A549 (cell line): ENCODE measurements at regions not wholly inside any gene's neighbourhood (a gene's known extent, or its start where the extent isn't known, plus 50 kb on each side); places are given as distances from the start of the nearest gene placed in this dataset.

Experiments
- ATAC-seq, 2 experiments: fragments of 200-7000 bp in 1 of 2; fragments of >200 bp in 1 of 2; cut with Nextera tagmentation in 1 of 2; cut with Tn5 transposase in 1 of 2; 3 replicates each; pipeline versions ENCODE4 v1.8.0 to v1.9.1; 2018 to 2020; ENCODE audit warnings: mild to moderate bottlenecking in 1 of 2, moderate library complexity in 1 of 2
- CTCF ChIA-PET: fragments of 300-600 bp; sonication (Branson Sonifier 250); formaldehyde crosslinking; extraction: SDS; loops from one replicate; lab custom pipeline; 2021; ENCODE audit warnings: antibody characterized with exemption, inconsistent platforms; lab: Yijun Ruan, JAX
- POLR2A ChIA-PET: fragments of 350-600 bp; formaldehyde crosslinking; extraction: SDS; loops from one replicate; lab custom pipeline; 2021; ENCODE audit warnings: antibody characterized with exemption, inconsistent platforms; lab: Yijun Ruan, JAX
- DNase-seq, 2 experiments: peaks; one replicate each; pipeline versions ENCODE4 v3.0.0 to v3.0.0-alpha.2; 2011 to 2016; ENCODE audit warnings: low read depth in 1 of 2, low spot score in 1 of 2
- FAIRE-seq: peaks from 2 replicates; lab custom pipeline; 2011; peaks lifted over from hg19 to GRCh38; lab: Jason Lieb, UNC
- H3K27ac ChIP-seq, 2 experiments: fragments of >200 bp; sonication (Bioruptor Twin); formaldehyde crosslinking; 3 replicates each; pipeline ENCODE4 v1.5.1; 2016 to 2017
- H3K4me1 ChIP-seq: fragments of >200 bp; sonication (Bioruptor Twin); formaldehyde crosslinking; 3 replicates; pipeline ENCODE4 v1.6.1; 2016
- H3K4me2 ChIP-seq: fragments of >200 bp; sonication (Bioruptor Twin); formaldehyde crosslinking; 3 replicates; pipeline ENCODE4 v1.6.1; 2016
- H3K4me3 ChIP-seq: fragments of >200 bp; sonication (Bioruptor Twin); formaldehyde crosslinking; 3 replicates; pipeline ENCODE4 v1.5.1; 2016
- H3K9me3 ChIP-seq: fragments of >200 bp; sonication (Bioruptor Twin); formaldehyde crosslinking; 3 replicates; pipeline ENCODE4 v1.6.1; 2016
- BCL3 ChIP-seq: fragments of >200 bp; sonication (Bioruptor Twin); formaldehyde crosslinking; IDR thresholded peaks from 3 replicates; pipeline ENCODE4 v1.6.1; 2016
- CBX2 ChIP-seq: fragments of 200-600 bp; sonication (generic); IDR thresholded peaks from 2 replicates; pipeline ENCODE4 v1.6.1; 2016; ENCODE audit warnings: low read depth, mild to moderate bottlenecking, borderline replicate concordance
- CBX8 ChIP-seq: fragments of 200-600 bp; sonication (generic); IDR thresholded peaks from 2 replicates; pipeline ENCODE4 v1.6.1; 2016
- CEBPB ChIP-seq, 2 experiments: fragments of >200 bp in 1 of 2; sonication (Bioruptor Twin) in 1 of 2; formaldehyde crosslinking in 1 of 2; IDR thresholded peaks; 2 replicates each; pipeline ENCODE4 v1.6.1; 2012 to 2016
- CTCF ChIP-seq: fragments of >200 bp; sonication (Bioruptor Twin); formaldehyde crosslinking; IDR thresholded peaks from 3 replicates; pipeline ENCODE4 v1.5.1; 2016
- ELK1 ChIP-seq: fragments of 150-350 bp; IDR thresholded peaks from 2 replicates; pipeline ENCODE4 v1.6.1; 2014; ENCODE audit warnings: low read depth, mild to moderate bottlenecking, low read length
- ESRRA ChIP-seq: fragments of 150-350 bp; IDR thresholded peaks from 2 replicates; pipeline ENCODE4 v1.6.1; 2014; ENCODE audit warnings: mild to moderate bottlenecking, low read length, borderline replicate concordance
- FOSB ChIP-seq: fragments of 250-450 bp; sonication (Bioruptor Pico); IDR thresholded peaks from 2 replicates; pipeline ENCODE4 v1.5.0; 2020; ENCODE audit warnings: mild to moderate bottlenecking, moderate library complexity
- GATA3 ChIP-seq: IDR thresholded peaks from 2 replicates; pipeline ENCODE4 v1.6.1; 2012; ENCODE audit warnings: borderline replicate concordance
- HES2 ChIP-seq: fragments of >200 bp; sonication (Bioruptor Twin); formaldehyde crosslinking; IDR thresholded peaks from 2 replicates; pipeline ENCODE4 v1.6.1; 2016
- HEYL ChIP-seq: fragments of 250-450 bp; sonication (Bioruptor Pico); IDR thresholded peaks from 2 replicates; pipeline ENCODE4 v1.8.0; 2021; ENCODE audit warnings: mild to moderate bottlenecking, moderate library complexity
- HOXB5 ChIP-seq: fragments of 250-450 bp; sonication (Bioruptor Pico); IDR thresholded peaks from 2 replicates; pipeline ENCODE4 v1.5.0; 2020; ENCODE audit warnings: mild to moderate bottlenecking, moderate library complexity
- JUN ChIP-seq, 2 experiments: fragments of >200 bp; sonication (Bioruptor Twin); formaldehyde crosslinking; IDR thresholded peaks; 2 replicates in 1 of 2; 3 replicates in 1 of 2; pipeline ENCODE4 v1.6.1; 2016 to 2017
- JUNB ChIP-seq: fragments of >200 bp; sonication (Bioruptor Twin); formaldehyde crosslinking; IDR thresholded peaks from 2 replicates; pipeline ENCODE4 v1.6.1; 2016
- KDM5A ChIP-seq: fragments of 200-600 bp; sonication (generic); IDR thresholded peaks from 2 replicates; pipeline ENCODE4 v1.6.1; 2016; ENCODE audit warnings: antibody characterized with exemption, mild to moderate bottlenecking
- NFE2L2 ChIP-seq: fragments of 150-350 bp; conservative IDR thresholded peaks from 2 replicates; pipeline ENCODE4 v1.6.1; 2014; ENCODE audit warnings: low read length
- NR3C1 ChIP-seq: fragments of >200 bp; sonication (Bioruptor Twin); formaldehyde crosslinking; IDR thresholded peaks from 3 replicates; pipeline ENCODE4 v1.6.1; 2017
- RARB ChIP-seq: fragments of 250-450 bp; sonication (Bioruptor Pico); IDR thresholded peaks from 2 replicates; pipeline ENCODE4 v1.8.0; 2021; ENCODE audit warnings: mild to moderate bottlenecking, moderate library complexity
- RFX5 ChIP-seq: fragments of 450-650 bp; IDR thresholded peaks from 2 replicates; pipeline ENCODE4 v1.7.1; 2014; ENCODE audit warnings: antibody characterized with exemption, mild to moderate bottlenecking, moderate library complexity
- RNF2 ChIP-seq: fragments of 200-600 bp; sonication (generic); IDR thresholded peaks from 2 replicates; pipeline ENCODE4 v1.6.1; 2016; ENCODE audit warnings: low read depth, mild to moderate bottlenecking, antibody characterized with exemption, moderate library complexity, borderline replicate concordance
- TFCP2L1 ChIP-seq: fragments of 250-450 bp; sonication (Bioruptor Pico); IDR thresholded peaks from 2 replicates; pipeline ENCODE4 v1.5.0; 2021; ENCODE audit warnings: mild to moderate bottlenecking
- ZFP36 ChIP-seq: fragments of 450-650 bp; IDR thresholded peaks from 2 replicates; pipeline ENCODE4 v1.6.1; 2014; ENCODE audit warnings: borderline replicate concordance; ENCODE audit not compliant: partially characterized antibody
- WGBS: methylation state at CpG from one replicate; pipeline ENCODE4 v1.1.6; 2017; ENCODE audit errors: missing lambda C conversion rate; 5-methylcytosine and 5-hydroxymethylcytosine counted together

GRCh38 chr7:24407965-24408364, 124.0 kb downstream of the NPY start:
- TF ChIP-seq HEYL (CRISPR knock-in tag) (no peak), CBX2 (no peak), JUN (IDR thresholded peaks at IDR 0.05) (no peak), RARB (CRISPR knock-in tag) (no peak), NFE2L2 (no peak), JUNB (no peak), ZFP36 (no peak), NR3C1 (no peak), GATA3 (no peak), HES2 (no peak), BCL3 (no peak), HOXB5 (CRISPR knock-in tag) (no peak), ELK1 (no peak), CEBPB (IDR thresholded peaks at IDR 0.05) (no peak), FOSB (no peak)
- no peak for ATAC-seq
- Histone ChIP-seq H3K4me1 (no peaks in the 10 kb centered on the region), H3K27ac (no peak overlapping the region), H3K9me3 (no peaks in the 10 kb centered on the region), H3K4me2 (no peak overlapping the region), H3K4me3 (no peak overlapping the region)
- 47% methylated on average over 1 of the region's 1 CpG for WGBS
- FAIRE-seq: no peak
- POLR2A ChIA-PET: no interaction called here
- CTCF ChIA-PET: interaction anchor here (1.5 kb wide), 1 partner anchor 22 kb away, joined by 3 read pairs; no protein-coding TSS in a partner anchor
- no peak for DNase-seq

GRCh38 chr7:24408798-24409430, 124.9 kb downstream of the NPY start:
- H3K9me3 ChIP-seq: peaks cover 4% of the 10 kb centered on the region; the same call in 2 of the 3 replicates
- TF ChIP-seq TFCP2L1 (CRISPR knock-in tag): no peak
- no peak for TF ChIP-seq ESRRA
- no peak for TF ChIP-seq CBX8
- no peak for TF ChIP-seq RFX5
- no peak for TF ChIP-seq HOXB5 (CRISPR knock-in tag)
- TF ChIP-seq CTCF: no peak
- TF ChIP-seq RNF2: no peak
- TF ChIP-seq KDM5A: no peak
- 60% methylated on average over 9 of the region's 9 CpGs for WGBS
- FAIRE-seq (no peak), ATAC-seq (no peak), DNase-seq (no peak)
- H3K27ac ChIP-seq: no peak overlapping the region
- no peak overlapping the region for H3K4me2 ChIP-seq
- no peaks in the 10 kb centered on the region for H3K4me1 ChIP-seq
- CTCF ChIA-PET: no interaction called here
- H3K4me3 ChIP-seq: no peak overlapping the region
- POLR2A ChIA-PET: no interaction called here
